Mesendoderm (in vitro differentiated cells): ENCODE measurements at regions not wholly inside any gene's neighbourhood (a gene's known extent, or its start where the extent isn't known, plus 50 kb on each side); places are given as distances from the start of the nearest gene placed in this dataset.
"Not testable (repeated sequence)": the region's sequence is repeated elsewhere in the genome, so short reads cannot be mapped to it uniquely, and the experiment has no call there.

Source experiments
- DNase-seq: peaks from one replicate; pipeline ENCODE4 v3.0.0; 2013
- H2AK5ac ChIP-seq: 2 replicates; pipeline ENCODE4 v1.6.1; 2013; ENCODE audit warnings: low read length, inconsistent platforms
- H2BK120ac ChIP-seq: 2 replicates; pipeline ENCODE4 v1.6.1; 2013; ENCODE audit warnings: low read depth, mild to moderate bottlenecking, low read length, moderate library complexity, mixed read lengths
- H2BK15ac ChIP-seq: replicated peaks from 2 replicates; pipeline ENCODE4 v1.6.1; 2013; ENCODE audit warnings: low read depth, mild to moderate bottlenecking, moderate library complexity
- H2BK5ac ChIP-seq: 2 replicates; pipeline ENCODE4 v1.6.1; 2013; ENCODE audit warnings: low read length, inconsistent platforms
- H3K18ac ChIP-seq: 2 replicates; pipeline ENCODE4 v1.6.1; 2013; ENCODE audit warnings: mild to moderate bottlenecking, low read length, mixed read lengths
- H3K23ac ChIP-seq: one replicate; pipeline ENCODE4 v1.6.1; 2013; ENCODE audit warnings: low read length
- H3K27ac ChIP-seq: 2 replicates; pipeline ENCODE4 v1.5.1; 2013; ENCODE audit warnings: low read depth, mild to moderate bottlenecking, inconsistent platforms, low read length, moderate library complexity
- H3K27me3 ChIP-seq: 2 replicates; pipeline ENCODE4 v1.6.1; 2013; ENCODE audit warnings: low read length, control low read depth, mild to moderate bottlenecking, inconsistent platforms; ENCODE audit not compliant: insufficient read depth, poor library complexity
- H3K36me3 ChIP-seq: 2 replicates; pipeline ENCODE4 v1.6.1; 2013; ENCODE audit warnings: low read length, inconsistent platforms; ENCODE audit not compliant: control insufficient read depth, insufficient read depth
- H3K4ac ChIP-seq: one replicate; pipeline ENCODE4 v1.6.1; 2013; ENCODE audit warnings: low read depth, mild to moderate bottlenecking, low read length, moderate library complexity
- H3K4me1 ChIP-seq: 2 replicates; pipeline ENCODE4 v1.6.1; 2013; ENCODE audit warnings: low read depth, low read length, inconsistent platforms; ENCODE audit not compliant: control insufficient read depth
- H3K4me2 ChIP-seq: 2 replicates; pipeline ENCODE4 v1.6.1; 2013; ENCODE audit warnings: low read length
- H3K4me3 ChIP-seq: 2 replicates; pipeline ENCODE4 v1.5.1; 2013; ENCODE audit warnings: mild to moderate bottlenecking, low read length
- H3K56ac ChIP-seq: one replicate; pipeline ENCODE4 v1.6.1; 2013; ENCODE audit warnings: low read length
- H3K79me1 ChIP-seq: 2 replicates; pipeline ENCODE4 v1.6.1; 2013; ENCODE audit warnings: low read length, inconsistent platforms
- H3K79me2 ChIP-seq: 2 replicates; pipeline ENCODE4 v1.6.1; 2013; ENCODE audit warnings: mild to moderate bottlenecking, low read length; ENCODE audit not compliant: control insufficient read depth, insufficient read depth
- H3K9ac ChIP-seq: 2 replicates; pipeline ENCODE4 v1.6.1; 2013; ENCODE audit warnings: low read length, inconsistent platforms
- H4K5ac ChIP-seq: one replicate; pipeline ENCODE4 v1.6.1; 2013; ENCODE audit warnings: low read length
- H4K8ac ChIP-seq: one replicate; pipeline ENCODE4 v1.6.1; 2013; ENCODE audit warnings: low read depth, mild to moderate bottlenecking, control low read depth, low read length, moderate library complexity
- WGBS: extraction: QIAGEN DNeasy Blood & Tissue Kit; methylation state at CpG from one replicate; pipeline ENCODE4 v1.1.7; 2013; ENCODE audit warnings: low lambda C conversion rate, missing lambda C conversion rate; ENCODE audit not compliant: insufficient coverage; ENCODE audit errors: extremely low coverage; 5-methylcytosine and 5-hydroxymethylcytosine counted together

DNA sequence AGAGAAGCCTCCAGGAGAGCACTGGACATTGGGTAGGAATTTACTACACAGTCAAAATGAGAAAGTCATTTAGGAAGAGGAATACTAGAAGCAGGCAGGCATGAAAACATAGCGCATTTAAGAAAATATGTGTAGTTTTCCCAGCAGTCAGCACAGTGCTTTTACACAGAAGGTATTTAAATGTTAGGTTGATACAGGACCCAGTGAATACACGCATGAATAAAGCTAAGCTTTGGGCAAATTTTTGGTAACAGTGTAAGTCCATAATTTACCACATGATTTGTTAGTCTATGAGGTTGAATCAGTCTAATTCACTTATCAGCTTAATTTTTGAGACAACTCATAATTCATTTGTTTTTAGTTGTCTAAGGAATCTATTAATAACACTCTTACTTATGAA, 421.7 kb upstream of the CDH20 start:
- Histone ChIP-seq H3K4me2 (no peak overlapping the region), H3K4ac (no peak overlapping the region), H3K4me1 (no peaks in the 10 kb centered on the region), H3K79me2 (no peaks in the 10 kb centered on the region), H3K23ac (no peak overlapping the region), H3K79me1 (no peaks in the 10 kb centered on the region), H2AK5ac (no peak overlapping the region), H3K9ac (no peak overlapping the region), H2BK120ac (no peak overlapping the region), H2BK5ac (no peak overlapping the region), H2BK15ac (no peak overlapping the region), H3K4me3 (no peak overlapping the region), H3K18ac (no peak overlapping the region), H3K27me3 (no peaks in the 10 kb centered on the region), H3K56ac (no peak overlapping the region), H3K27ac (no peak overlapping the region), H4K5ac (no peak overlapping the region), H4K8ac (no peak overlapping the region), H3K36me3 (no peaks in the 10 kb centered on the region)
- no peak for DNase-seq
- WGBS = no CpG with 5 or more reads among the region's 2 CpGs

DNA sequence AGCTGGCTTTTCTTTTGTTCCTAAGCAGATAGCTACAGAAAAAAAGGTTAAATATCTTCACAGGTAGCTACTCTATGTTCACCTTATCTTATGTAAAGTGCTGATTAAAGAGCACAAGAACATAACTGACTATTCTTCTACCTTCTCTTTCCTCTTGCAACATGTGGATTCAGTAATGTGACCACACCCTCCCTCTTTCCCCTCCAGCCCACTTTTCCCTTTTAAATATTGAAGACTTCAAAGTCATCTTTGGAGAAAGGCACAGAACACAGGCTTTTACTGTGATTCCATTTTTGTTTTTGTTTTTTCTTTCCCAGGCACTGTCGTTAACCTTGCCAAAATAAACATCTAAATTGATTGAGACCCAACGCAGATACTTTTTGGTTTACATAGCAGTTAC, 418.1 kb upstream of the CDH20 start:
- H3K4ac ChIP-seq = no peak overlapping the region
- H3K4me3 ChIP-seq = no peak overlapping the region
- WGBS = no CpG with 5 or more reads among the region's 2 CpGs
- DNase-seq = no peak
- H3K4me2 ChIP-seq = no peak overlapping the region
- no peak overlapping the region for H4K5ac ChIP-seq
- no peaks in the 10 kb centered on the region for H3K79me2 ChIP-seq
- no peak overlapping the region for H3K56ac ChIP-seq
- H3K18ac ChIP-seq = no peak overlapping the region
- no peak overlapping the region for H4K8ac ChIP-seq
- no peaks in the 10 kb centered on the region for H3K79me1 ChIP-seq
- H3K4me1 ChIP-seq = no peaks in the 10 kb centered on the region
- no peak overlapping the region for H2BK15ac ChIP-seq
- H3K9ac ChIP-seq = no peak overlapping the region
- no peak overlapping the region for H2BK5ac ChIP-seq
- H2AK5ac ChIP-seq = no peak overlapping the region
- H2BK120ac ChIP-seq = no peak overlapping the region
- H3K23ac ChIP-seq = no peak overlapping the region
- no peaks in the 10 kb centered on the region for H3K27me3 ChIP-seq
- no peaks in the 10 kb centered on the region for H3K36me3 ChIP-seq
- H3K27ac ChIP-seq = no peak overlapping the region

DNA sequence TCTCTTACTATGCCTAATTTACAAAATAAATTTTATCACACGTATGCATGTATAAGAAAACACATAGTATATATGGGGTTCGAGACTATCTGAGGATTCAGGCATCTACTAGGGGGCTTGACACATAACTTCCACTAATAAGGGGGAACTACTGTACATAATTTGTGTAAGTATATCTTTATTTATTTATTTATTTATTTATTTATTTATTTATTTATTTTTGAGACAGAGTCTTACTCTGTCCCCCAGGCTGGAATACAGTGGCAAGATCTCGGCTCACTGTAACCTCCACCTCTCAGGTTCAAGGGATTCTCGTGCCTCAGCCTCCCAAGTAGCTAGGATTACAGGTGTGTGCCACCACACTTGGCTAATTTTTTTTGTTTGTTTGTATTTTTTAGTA, 414.4 kb upstream of the CDH20 start:
- DNase-seq, H3K4me2 ChIP-seq, H3K4me1 ChIP-seq, H3K27ac ChIP-seq, H3K27me3 ChIP-seq, H4K5ac ChIP-seq, H4K8ac ChIP-seq, H2AK5ac ChIP-seq, H3K56ac ChIP-seq, H3K79me2 ChIP-seq, H3K79me1 ChIP-seq, H3K4me3 ChIP-seq, H3K18ac ChIP-seq, H2BK5ac ChIP-seq, H2BK120ac ChIP-seq, H3K4ac ChIP-seq, H3K23ac ChIP-seq, H2BK15ac ChIP-seq, H3K36me3 ChIP-seq, H3K9ac ChIP-seq: not testable (repeated sequence)
- no CpG with 5 or more reads among the region's 4 CpGs for WGBS

DNA sequence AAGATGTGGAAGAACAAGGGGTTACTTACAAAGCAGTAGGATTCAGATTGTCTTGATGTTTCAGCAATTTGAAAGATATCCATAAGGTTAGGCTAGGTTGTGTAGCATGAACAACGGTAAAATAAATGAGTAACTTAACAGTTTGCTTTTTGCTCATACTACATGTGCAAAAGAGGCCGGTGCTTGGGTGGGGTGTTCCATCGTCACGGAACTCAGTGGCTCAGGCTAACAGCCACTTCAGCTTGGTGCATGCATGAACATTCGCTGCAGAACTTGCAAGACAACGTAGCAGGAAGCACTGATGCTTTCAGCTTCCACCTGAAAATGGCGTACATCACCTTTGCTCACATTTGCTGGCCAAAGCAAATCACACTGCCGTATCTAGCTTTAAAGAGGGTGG, 407.3 kb upstream of the CDH20 start:
- no peaks in the 10 kb centered on the region for H3K27me3 ChIP-seq
- no peak for DNase-seq
- H3K23ac ChIP-seq = no peak overlapping the region
- no peaks in the 10 kb centered on the region for H3K4me1 ChIP-seq
- no peak overlapping the region for H3K18ac ChIP-seq
- no peak overlapping the region for H2BK120ac ChIP-seq
- no peak overlapping the region for H4K8ac ChIP-seq
- no peak overlapping the region for H2AK5ac ChIP-seq
- no peak overlapping the region for H3K27ac ChIP-seq
- no peak overlapping the region for H2BK15ac ChIP-seq
- no peak overlapping the region for H3K4me3 ChIP-seq
- H3K79me2 ChIP-seq = no peaks in the 10 kb centered on the region
- H3K56ac ChIP-seq = no peak overlapping the region
- no peaks in the 10 kb centered on the region for H3K36me3 ChIP-seq
- no peak overlapping the region for H2BK5ac ChIP-seq
- no peak overlapping the region for H4K5ac ChIP-seq
- H3K4ac ChIP-seq = no peak overlapping the region
- H3K79me1 ChIP-seq = no peaks in the 10 kb centered on the region
- no CpG with 5 or more reads among the region's 8 CpGs for WGBS
- no peak overlapping the region for H3K9ac ChIP-seq
- H3K4me2 ChIP-seq = no peak overlapping the region

DNA sequence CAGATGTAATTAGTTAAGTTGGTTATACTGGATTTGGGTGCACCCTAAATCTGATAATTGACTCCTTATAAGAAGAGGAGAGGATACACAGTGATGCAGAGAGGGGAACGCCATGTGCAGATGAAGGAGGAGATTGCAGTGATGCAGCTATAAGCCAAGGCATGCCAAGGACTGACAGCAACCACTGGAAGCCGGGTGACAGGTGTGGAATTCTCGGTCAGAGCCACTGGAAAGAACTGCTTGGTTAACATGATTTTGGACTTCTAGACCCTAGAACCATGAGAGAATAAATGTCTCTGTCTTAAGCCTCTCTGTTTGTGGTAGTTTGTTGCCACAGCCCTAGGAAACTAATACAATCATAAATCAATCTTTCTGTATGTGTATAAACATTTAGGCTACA, 403.3 kb upstream of the CDH20 start:
- no peak overlapping the region for H2AK5ac ChIP-seq
- WGBS = no CpG with 5 or more reads among the region's 3 CpGs

DNA sequence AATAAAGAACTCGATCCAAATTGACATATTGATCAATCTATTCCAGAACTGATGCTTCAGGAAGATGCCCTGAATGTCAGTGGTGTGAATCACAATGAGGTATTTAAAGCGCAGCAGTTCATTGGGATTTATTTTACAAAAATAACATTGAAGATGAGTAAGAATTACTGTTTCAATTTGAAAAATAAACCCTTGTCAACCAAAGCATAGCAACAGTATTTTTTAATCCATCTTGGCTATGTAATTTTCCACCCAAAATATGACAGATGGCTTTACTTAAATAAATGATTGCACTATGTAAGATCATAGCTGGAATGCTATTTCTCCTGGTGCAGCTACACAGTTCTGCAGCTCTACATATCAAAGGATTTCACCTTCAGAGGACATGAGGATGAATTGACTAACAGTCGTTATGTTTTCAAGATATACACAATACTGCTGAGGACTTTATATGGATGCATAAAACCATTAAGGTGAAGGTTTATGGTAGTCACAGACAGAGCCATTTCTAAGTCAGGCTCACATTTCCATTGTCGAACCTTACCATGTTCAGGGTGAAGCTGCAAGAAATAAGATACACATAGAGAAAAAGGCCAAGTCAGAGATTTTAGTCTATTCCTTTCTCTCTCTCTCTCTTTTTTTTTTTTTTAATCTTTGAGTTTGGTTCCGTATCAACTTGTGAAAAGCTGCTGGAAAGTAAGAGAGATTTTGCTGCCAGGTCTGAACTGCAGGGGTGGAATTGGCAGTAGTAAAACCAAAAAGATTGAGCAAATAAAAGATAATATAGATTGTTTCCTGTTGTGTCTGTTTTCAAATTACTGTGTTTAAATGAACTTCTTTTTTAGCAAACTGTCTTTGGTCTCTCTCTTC, 398.0 kb upstream of the CDH20 start:
- WGBS = no CpG with 5 or more reads among the region's 5 CpGs
- H3K56ac ChIP-seq = no peak overlapping the region

More for the DNA sequence above, 403.3 kb upstream of the CDH20 start:
- no peak overlapping the region for H3K18ac ChIP-seq
- H3K56ac ChIP-seq = no peak overlapping the region
- no peak overlapping the region for H3K23ac ChIP-seq
- H2BK15ac ChIP-seq = no peak overlapping the region
- no peak for DNase-seq
- no peaks in the 10 kb centered on the region for H3K27me3 ChIP-seq
- no peak overlapping the region for H4K8ac ChIP-seq
- no peak overlapping the region for H3K4me3 ChIP-seq
- no peak overlapping the region for H3K4ac ChIP-seq
- H3K36me3 ChIP-seq = no peaks in the 10 kb centered on the region
- H4K5ac ChIP-seq = no peak overlapping the region
- H3K4me2 ChIP-seq = no peak overlapping the region
- no peaks in the 10 kb centered on the region for H3K79me2 ChIP-seq
- no peak overlapping the region for H2BK5ac ChIP-seq
- no peak overlapping the region for H3K27ac ChIP-seq
- no peaks in the 10 kb centered on the region for H3K79me1 ChIP-seq
- H3K9ac ChIP-seq = no peak overlapping the region
- H2BK120ac ChIP-seq = no peak overlapping the region
- no peaks in the 10 kb centered on the region for H3K4me1 ChIP-seq

More for the DNA sequence above, 398.0 kb upstream of the CDH20 start:
- Histone ChIP-seq H3K4me2 (no peak overlapping the region), H4K8ac (no peak overlapping the region), H3K4me1 (no peaks in the 10 kb centered on the region), H3K27ac (no peak overlapping the region), H2BK5ac (no peak overlapping the region), H3K4ac (no peak overlapping the region), H3K27me3 (no peaks in the 10 kb centered on the region), H3K79me2 (no peaks in the 10 kb centered on the region), H3K4me3 (no peak overlapping the region), H2BK120ac (no peak overlapping the region), H3K18ac (no peak overlapping the region), H3K9ac (no peak overlapping the region), H2BK15ac (no peak overlapping the region), H2AK5ac (no peak overlapping the region), H3K79me1 (no peaks in the 10 kb centered on the region), H3K23ac (no peak overlapping the region), H4K5ac (no peak overlapping the region), H3K36me3 (no peaks in the 10 kb centered on the region)
- DNase-seq = no peak
